ENCODE measurements at regions not wholly inside any gene's neighbourhood (a gene's known extent, or its start where the extent isn't known, plus 50 kb on each side); places are given as distances from the start of the nearest gene placed in this dataset.

- in situ Hi-C loops (cut with HindIII; ENCODE audit: low pct_unique_long_range_greater_than_20kb, low sequenced_read_pairs) (no loop called here), intact Hi-C loops (cut with micrococcal nuclease; ENCODE audit: unreplicated experiment) (loop anchor here (10.0 kb wide), 1 partner anchor 241 kb away; no protein-coding TSS in a partner anchor)
- Histone ChIP-seq H3K27me3 (ENCODE audit: control insufficient read depth, insufficient read depth, low read length) (no peaks in the 10 kb centered on the region), H3K36me3 (ENCODE audit: control insufficient read depth, insufficient read depth, low read length) (no peaks in the 10 kb centered on the region), H3K27ac (ENCODE audit: low read length) (no peak overlapping the region), H3K4me1 (ENCODE audit: control insufficient read depth, insufficient read depth, low read length) (no peaks in the 10 kb centered on the region), H3K4me3 (ENCODE audit: low read depth in 2 of 2, low read length in 2 of 2) (no peak overlapping the region), H3K9me3 (ENCODE audit: control insufficient read depth, insufficient read depth, low read depth, low read length) (no peaks in the 10 kb centered on the region)
- no peak for TF ChIP-seq REST (IDR thresholded peaks at IDR 0.05; ENCODE audit: insufficient read depth in 1 of 2, low read depth in 2 of 2, low read length in 1 of 2)
- TF ChIP-seq SIN3A (IDR thresholded peaks at IDR 0.05; ENCODE audit: borderline replicate concordance, insufficient read depth, low read depth, low read length), result no peak
- no peak for TF ChIP-seq TCF7L2 (IDR thresholded peaks at IDR 0.05; ENCODE audit: low read depth, low read length)
- TF ChIP-seq CTCF (IDR thresholded peaks at IDR 0.05), result no peak
- no peak for TF ChIP-seq POLR2AphosphoS5 (IDR thresholded peaks at IDR 0.05; ENCODE audit: low read depth, low read length)
- no TSS peak for BruUV-seq (replicated peaks)
- no peak for DNase-seq (ENCODE audit: low read depth, low spot score)
- ChIA-PET CTCF (no interaction called here), POLR2A (no interaction called here)
- ATAC-seq, result no peak
Observed at GRCh38 chr4:159445692-159446091, 342.8 kb downstream of the RAPGEF2 start.

- no peaks in the 10 kb centered on the region for H3K27me3 ChIP-seq (ENCODE audit: control insufficient read depth, insufficient read depth, low read length)
- ChIA-PET POLR2A (no interaction called here), CTCF (no interaction called here)
- no peak for TF ChIP-seq SIN3A (IDR thresholded peaks at IDR 0.05; ENCODE audit: borderline replicate concordance, insufficient read depth, low read depth, low read length)
- TF ChIP-seq CTCF (IDR thresholded peaks at IDR 0.05), result peak; percentile 82
- intact Hi-C loops (cut with micrococcal nuclease; ENCODE audit: unreplicated experiment), result loop anchor here (10.0 kb wide), 1 partner anchor 242 kb away; no protein-coding TSS in a partner anchor
- no peaks in the 10 kb centered on the region for H3K36me3 ChIP-seq (ENCODE audit: control insufficient read depth, insufficient read depth, low read length)
- in situ Hi-C loops (cut with HindIII; ENCODE audit: low pct_unique_long_range_greater_than_20kb, low sequenced_read_pairs), result no loop called here
- H3K9me3 ChIP-seq (ENCODE audit: control insufficient read depth, insufficient read depth, low read depth, low read length), result no peaks in the 10 kb centered on the region
- H3K27ac ChIP-seq (ENCODE audit: low read length), result no peak overlapping the region
- no peaks in the 10 kb centered on the region for H3K4me1 ChIP-seq (ENCODE audit: control insufficient read depth, insufficient read depth, low read length)
- H3K4me3 ChIP-seq (ENCODE audit: low read depth in 2 of 2, low read length in 2 of 2), result no peak overlapping the region
- no TSS peak for BruUV-seq (replicated peaks)
- DNase-seq (ENCODE audit: low read depth, low spot score) (peak; percentile 41), ATAC-seq (peak; percentile 100)
Observed at GRCh38 chr4:159446266-159446976, 343.5 kb downstream of the RAPGEF2 start.

All from Panc1 (cell line).